HG03354 (cell line): ENCODE measurements at regions not wholly inside any gene's neighbourhood (a gene's known extent, or its start where the extent isn't known, plus 50 kb on each side); places are given as distances from the start of the nearest gene placed in this dataset.
"Not testable (repeated sequence)": the region's sequence is repeated elsewhere in the genome, so short reads cannot be mapped to it uniquely, and the experiment has no call there.

Source experiments
- ATAC-seq: cut with Tn5 transposase; IDR thresholded peaks from one replicate; pipeline ENCODE4 v1.9.1; 2021; ENCODE audit warnings: mild to moderate bottlenecking; ENCODE audit not compliant: unreplicated experiment, poor library complexity, severe bottlenecking

- ATAC-seq = not testable (repeated sequence)
These were observed 4462.4 kb upstream of the TPTE start for GRCh38 chr21:6058997-6059396.

GRCh38 chr21:6060054-6060681, 4461.2 kb upstream of the TPTE start:
- ATAC-seq = not testable (repeated sequence)

GRCh38 chr21:6066320-6066985, 4454.9 kb upstream of the TPTE start:
- ATAC-seq = not testable (repeated sequence)

- ATAC-seq = not testable (repeated sequence)
These were observed 4453.1 kb upstream of the TPTE start for GRCh38 chr21:6068098-6068831.

GRCh38 chr21:6070213-6070612, 4451.2 kb upstream of the TPTE start:
- not testable (repeated sequence) for ATAC-seq

DNA sequence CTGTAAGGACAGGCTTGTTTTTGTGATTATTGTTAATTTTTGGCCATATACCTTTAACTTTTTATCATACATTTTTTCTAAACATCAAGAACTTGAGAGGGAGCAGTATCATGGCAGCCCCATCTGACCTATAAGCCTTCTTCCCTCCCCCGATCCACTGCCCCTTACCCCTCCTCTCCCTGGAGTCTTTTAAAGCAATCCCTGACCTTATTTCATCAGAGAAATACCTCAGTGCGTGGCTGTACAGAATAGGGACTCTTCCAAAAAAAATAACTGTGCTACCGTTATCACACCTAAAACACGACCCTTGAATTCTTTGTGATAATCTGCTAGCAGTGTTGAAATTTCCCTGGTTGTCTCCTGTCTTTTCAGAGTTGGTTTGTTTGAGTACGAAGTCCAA, 4448.7 kb upstream of the TPTE start:
- not testable (repeated sequence) for ATAC-seq

- ATAC-seq = not testable (repeated sequence)
These were observed 4447.2 kb upstream of the TPTE start for GRCh38 chr21:6073993-6074705.

DNA sequence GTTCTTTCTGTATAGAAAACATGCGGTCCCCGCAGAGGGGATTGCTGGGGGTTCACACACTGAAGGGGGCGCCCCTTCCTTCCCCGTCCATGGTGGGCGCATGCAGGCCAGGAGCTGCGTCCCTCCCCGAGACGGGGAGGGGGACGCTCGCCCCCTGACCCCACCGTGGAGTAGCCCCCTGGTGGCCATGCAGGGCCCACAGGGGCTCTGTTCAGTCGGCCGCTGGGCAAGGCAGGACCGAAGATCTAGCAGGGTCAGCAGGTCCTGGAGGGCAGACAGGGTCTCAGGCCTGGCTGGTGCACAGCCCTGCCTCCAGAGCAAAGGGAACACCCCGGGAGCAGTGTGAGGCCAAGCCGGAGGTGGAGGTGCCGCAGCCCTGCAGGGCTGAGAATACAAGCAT, 4446.4 kb upstream of the TPTE start:
- not testable (repeated sequence) for ATAC-seq

GRCh38 chr21:6075627-6076208, 4445.7 kb upstream of the TPTE start:
- not testable (repeated sequence) for ATAC-seq

DNA sequence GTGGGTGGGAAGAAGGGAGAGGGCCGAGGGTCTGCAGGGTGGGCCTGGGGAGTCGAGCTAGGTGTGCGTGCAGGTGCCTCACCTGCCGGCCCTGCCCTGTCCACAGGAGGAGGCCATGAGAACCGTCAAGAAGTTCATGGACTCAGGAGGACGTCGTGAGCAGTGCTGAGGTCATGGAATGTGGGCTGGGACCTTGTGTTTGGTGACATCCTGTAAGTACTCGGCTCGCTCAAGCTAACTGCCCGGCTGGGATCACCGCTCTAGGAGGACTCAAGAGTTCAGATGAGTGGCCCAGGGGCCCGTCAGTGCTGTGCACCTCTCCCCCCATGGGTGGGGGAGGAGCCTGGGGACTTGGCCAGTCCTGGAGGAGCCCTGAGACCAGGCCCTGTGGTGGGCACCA, 4444.0 kb upstream of the TPTE start:
- ATAC-seq = not testable (repeated sequence)

DNA sequence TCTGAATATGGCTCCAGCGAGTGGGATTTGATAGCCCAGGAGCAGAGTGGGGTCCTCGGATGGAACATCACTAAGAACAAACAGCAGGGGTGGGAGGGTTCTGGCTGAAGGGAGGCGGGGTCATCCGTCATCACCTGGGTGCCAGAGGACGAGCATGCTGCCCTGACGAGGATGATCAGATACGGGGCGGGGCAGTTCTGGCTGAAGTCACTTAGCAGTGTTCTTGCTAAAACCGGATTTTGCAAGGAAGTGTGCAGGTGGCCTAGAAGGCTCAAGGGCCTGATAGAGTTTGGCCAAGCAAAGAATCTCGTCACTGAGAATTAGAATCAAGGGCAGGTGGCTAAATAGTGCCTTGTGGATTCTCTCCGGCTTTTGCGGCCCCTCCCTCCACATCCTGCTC, 4442.5 kb upstream of the TPTE start:
- not testable (repeated sequence) for ATAC-seq

GRCh38 chr21:6080941-6081655, 4440.3 kb upstream of the TPTE start:
- not testable (repeated sequence) for ATAC-seq

DNA sequence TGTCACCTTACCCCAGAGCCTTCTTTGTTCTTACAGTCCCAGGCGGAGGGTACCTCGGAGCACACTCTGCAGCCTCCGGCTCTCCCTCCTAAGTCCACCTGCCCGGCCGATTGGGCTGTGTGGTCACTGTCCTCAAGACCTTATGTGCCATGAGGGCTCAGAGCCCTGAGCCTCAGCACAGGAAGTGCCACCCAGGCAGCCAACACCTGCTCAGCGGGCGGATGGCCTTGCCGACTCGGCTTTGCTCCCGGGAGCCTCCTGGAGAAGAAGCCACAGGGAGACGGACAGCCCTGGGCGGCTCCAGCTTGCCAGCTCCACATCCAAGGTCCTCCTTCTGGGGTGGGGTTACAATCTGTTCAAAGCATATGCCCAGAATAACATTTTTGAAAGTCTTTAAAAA, 4439.2 kb upstream of the TPTE start:
- ATAC-seq = not testable (repeated sequence)

- not testable (repeated sequence) for ATAC-seq
These were observed 4437.7 kb upstream of the TPTE start for GRCh38 chr21:6083574-6084120.

DNA sequence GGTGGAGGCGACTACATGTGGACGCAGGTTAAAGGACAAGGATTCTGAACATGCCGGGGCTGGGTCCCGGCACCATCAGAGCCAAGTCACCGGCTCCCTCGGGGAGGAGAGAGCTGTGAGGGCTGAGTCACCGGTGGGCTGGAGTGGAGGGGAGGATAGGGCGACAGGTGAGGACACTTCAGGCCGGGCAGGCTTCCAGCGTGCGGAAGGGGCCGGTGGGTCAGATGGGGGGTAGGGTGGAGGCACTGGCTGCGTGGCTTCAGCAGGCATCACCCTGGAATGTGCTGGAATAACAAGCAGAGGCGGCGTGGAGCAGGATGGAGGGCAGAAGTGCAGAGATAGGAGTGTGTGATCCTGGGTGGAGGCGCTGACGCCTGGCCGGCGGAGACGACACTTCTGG, 4435.3 kb upstream of the TPTE start:
- ATAC-seq = not testable (repeated sequence)

- not testable (repeated sequence) for ATAC-seq
These were observed 4433.7 kb upstream of the TPTE start for GRCh38 chr21:6087579-6088178.

GRCh38 chr21:6090286-6090908, 4431.0 kb upstream of the TPTE start:
- ATAC-seq = not testable (repeated sequence)
